HepG2 (cell line): ENCODE measurements at regions not wholly inside any gene's neighbourhood (a gene's known extent, or its start where the extent isn't known, plus 50 kb on each side); places are given as distances from the start of the nearest gene placed in this dataset.

Experiments used
- CBX5 ChIP-seq: sonication (generic); formaldehyde crosslinking; IDR thresholded peaks from 2 replicates; pipeline ENCODE4 v1.4.0; 2020; ENCODE audit warnings: missing genetic modification reagents, borderline replicate concordance
- HIC2 ChIP-seq: sonication (generic); formaldehyde crosslinking; IDR thresholded peaks from 2 replicates; pipeline ENCODE4 v1.9.0; 2022; ENCODE audit warnings: low read depth, missing genetic modification reagents
- JUN ChIP-seq: sonication (generic); formaldehyde crosslinking; IDR thresholded peaks from 2 replicates; pipeline ENCODE4 v1.4.0; 2020; ENCODE audit warnings: mild to moderate bottlenecking, missing genetic modification reagents
- NR2F6 ChIP-seq, 2 experiments: IDR thresholded peaks; 2 replicates each; pipeline ENCODE4 v1.6.1; 2016; ENCODE audit warnings: antibody characterized with exemption in 1 of 2, mild to moderate bottlenecking in 1 of 2
- POGZ ChIP-seq: sonication (generic); formaldehyde crosslinking; IDR thresholded peaks from 2 replicates; pipeline ENCODE4 v1.4.0; 2020; ENCODE audit warnings: mild to moderate bottlenecking, missing genetic modification reagents
- SOX6 ChIP-seq, 2 experiments: fragments of 450-650 bp in 1 of 2; sonication (generic) in 1 of 2; formaldehyde crosslinking in 1 of 2; IDR thresholded peaks; 2 replicates each; pipeline versions ENCODE4 v1.4.0 to v1.6.1; 2017 to 2020; ENCODE audit warnings: antibody characterized with exemption in 1 of 2, mild to moderate bottlenecking in 1 of 2, missing genetic modification reagents in 1 of 2
- ZBTB25 ChIP-seq: IDR thresholded peaks from 2 replicates; pipeline ENCODE4 v1.6.1; 2018; ENCODE audit warnings: missing genetic modification reagents
- ZBTB39 ChIP-seq: sonication (generic); formaldehyde crosslinking; IDR thresholded peaks from 2 replicates; pipeline ENCODE4 v1.5.0; 2020; ENCODE audit warnings: missing genetic modification reagents
- ZNF335 ChIP-seq: sonication (generic); formaldehyde crosslinking; IDR thresholded peaks from 2 replicates; pipeline ENCODE4 v1.4.0; 2020; ENCODE audit warnings: missing genetic modification reagents
- ZNF503 ChIP-seq: sonication (generic); formaldehyde crosslinking; IDR thresholded peaks from 2 replicates; pipeline ENCODE4 v1.4.0; 2020; ENCODE audit warnings: missing genetic modification reagents
- ZNF609 ChIP-seq: sonication (generic); formaldehyde crosslinking; IDR thresholded peaks from 2 replicates; pipeline ENCODE4 v1.4.0; 2020; ENCODE audit warnings: mild to moderate bottlenecking, missing genetic modification reagents, borderline replicate concordance

GRCh38 chrY:15455133-15455937 lies 931.0 kb downstream of the NLGN4Y start (continued):
- TF ChIP-seq ZNF503 (CRISPR knock-in tag) (0 out of 2 replicates have a peak, but pooled peaks have one; percentile 45), CBX5 (no peak), POGZ (CRISPR knock-in tag) (0 out of 2 replicates have a peak, but pooled peaks have one; percentile 8), ZBTB25 (CRISPR knock-in tag) (no peak), NR2F6 (IDR thresholded peaks at IDR 0.05) (peak; percentile 72), NR2F6 (CRISPR knock-in tag; IDR thresholded peaks at IDR 0.05) (0 out of 2 replicates have a peak, but pooled peaks have one; percentile 16), SOX6 (IDR thresholded peaks at IDR 0.05) (no peak), SOX6 (CRISPR knock-in tag; IDR thresholded peaks at IDR 0.05) (peak; percentile 84), ZNF335 (CRISPR knock-in tag) (no peak), ZNF609 (peak; percentile 88), JUN (CRISPR knock-in tag) (peak; percentile 70), HIC2 (CRISPR knock-in tag) (no peak), ZBTB39 (no peak)
